ENCODE measurements at regions not wholly inside any gene's neighbourhood (a gene's known extent, or its start where the extent isn't known, plus 50 kb on each side); places are given as distances from the start of the nearest gene placed in this dataset.
"Not testable (repeated sequence)": the region's sequence is repeated elsewhere in the genome, so short reads cannot be mapped to it uniquely, and the experiment has no call there.

DNA sequence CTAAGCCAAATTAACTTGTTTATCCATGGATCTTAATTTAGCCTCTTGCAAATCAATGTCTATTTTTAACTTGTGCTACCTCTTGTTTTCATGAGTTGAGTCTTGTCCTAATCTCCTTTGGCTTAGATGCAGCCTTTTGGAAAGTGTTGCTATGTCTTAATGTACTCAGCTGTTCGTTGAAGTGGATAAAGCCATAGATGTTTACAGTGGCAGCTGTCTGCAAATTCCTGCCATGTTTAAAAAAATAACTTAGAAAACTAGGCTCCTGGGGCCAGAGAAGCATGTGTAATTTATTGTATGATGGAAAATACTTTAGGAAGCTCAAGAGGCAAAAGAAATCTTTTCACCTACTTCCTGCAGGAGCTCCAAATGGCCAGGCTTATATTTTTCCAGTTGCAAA, 253.1 kb upstream of the RHOBTB1 start:
- no peaks in the 10 kb centered on the region for H3K27me3 ChIP-seq
- 33 to 50% methylated on average over 1 of the region's 1 CpG for WGBS, 2 donors
- H3K36me3 ChIP-seq (ENCODE audit: low read depth, missing control alignments): no peaks in the 10 kb centered on the region
- H3K9me3 ChIP-seq: no peaks in the 10 kb centered on the region
- no peak overlapping the region for H3K27ac ChIP-seq
- no peak for DNase-seq
- no peak overlapping the region for H3K4me3 ChIP-seq
- intact Hi-C loops (cut with DNase I; ENCODE audit: low total_unique reads): no loop called here
- TF ChIP-seq POLR2A (IDR thresholded peaks at IDR 0.05) (no peak), CTCF (IDR thresholded peaks at IDR 0.05) (no peak)
- H3K4me1 ChIP-seq: no peaks in the 10 kb centered on the region

DNA sequence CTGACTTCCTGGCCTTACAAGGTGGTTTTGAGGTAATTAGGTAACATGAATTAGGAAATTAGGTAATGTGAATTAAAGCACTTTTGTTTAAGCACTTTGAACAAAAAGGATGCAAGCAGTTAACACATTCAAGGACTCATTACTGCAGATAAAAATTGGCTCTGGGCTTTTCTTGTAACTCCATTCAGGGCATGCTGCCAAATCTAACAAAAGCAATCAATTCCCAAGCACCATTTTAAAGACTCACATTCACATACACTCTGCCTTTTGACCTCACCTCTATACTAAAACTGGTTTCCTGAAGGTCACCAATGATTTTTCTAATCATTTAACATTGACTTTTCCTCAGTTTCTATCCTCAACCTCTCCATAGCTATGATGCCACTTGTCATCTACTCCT, 251.2 kb upstream of the RHOBTB1 start:
- H3K4me1 ChIP-seq: no peaks in the 10 kb centered on the region
- intact Hi-C loops (cut with DNase I; ENCODE audit: low total_unique reads): no loop called here
- TF ChIP-seq POLR2A (IDR thresholded peaks at IDR 0.05) (no peak), CTCF (IDR thresholded peaks at IDR 0.05) (no peak)
- no peak overlapping the region for H3K4me3 ChIP-seq
- no peaks in the 10 kb centered on the region for H3K27me3 ChIP-seq
- DNase-seq: no peak
- no peaks in the 10 kb centered on the region for H3K9me3 ChIP-seq
- H3K27ac ChIP-seq: no peak overlapping the region
- H3K36me3 ChIP-seq (ENCODE audit: low read depth, missing control alignments): no peaks in the 10 kb centered on the region

- H3K27me3 ChIP-seq; H3K36me3 ChIP-seq (ENCODE audit: low read depth, missing control alignments); intact Hi-C loops (cut with DNase I; ENCODE audit: low total_unique reads); H3K9me3 ChIP-seq; H3K4me1 ChIP-seq; H3K4me3 ChIP-seq; H3K27ac ChIP-seq; DNase-seq: not testable (repeated sequence)
- WGBS, 2 donors: 80 to 83% methylated on average over 2 of the region's 2 CpGs
These were observed 248.6 kb upstream of the RHOBTB1 start for GRCh38 chr10:61192589-61192988.

GRCh38 chr10:61192042-61192441, 248.1 kb upstream of the RHOBTB1 start:
- 96 to 99% methylated on average over 3 of the region's 3 CpGs for WGBS, 2 donors
- TF ChIP-seq POLR2A (IDR thresholded peaks at IDR 0.05) (no peak), CTCF (IDR thresholded peaks at IDR 0.05) (no peak)
- Histone ChIP-seq H3K36me3 (ENCODE audit: low read depth, missing control alignments) (no peaks in the 10 kb centered on the region), H3K4me1 (no peaks in the 10 kb centered on the region), H3K4me3 (no peak overlapping the region), H3K27ac (no peak overlapping the region), H3K27me3 (no peaks in the 10 kb centered on the region), H3K9me3 (no peaks in the 10 kb centered on the region)
- DNase-seq: no peak
- intact Hi-C loops (cut with DNase I; ENCODE audit: low total_unique reads): no loop called here

DNA sequence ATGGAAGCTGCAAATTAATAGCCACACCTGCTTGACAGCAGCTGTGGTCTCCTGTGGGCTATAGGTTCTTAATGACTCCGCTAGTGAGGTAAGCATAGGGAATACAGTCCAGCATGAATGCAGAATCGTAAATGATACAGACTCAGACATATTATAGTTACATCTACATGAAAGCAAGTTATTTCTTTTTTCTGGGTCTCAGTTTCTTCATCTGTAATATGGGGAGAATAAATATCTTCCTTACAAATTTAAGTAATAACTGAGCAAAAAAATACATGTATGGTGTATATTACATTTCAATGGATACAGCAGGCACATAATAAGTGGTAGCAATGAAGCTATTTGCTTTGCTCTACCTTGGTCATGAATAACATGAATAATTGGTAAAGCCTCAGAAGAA, 245.9 kb upstream of the RHOBTB1 start:
- Histone ChIP-seq H3K36me3 (ENCODE audit: low read depth, missing control alignments) (no peaks in the 10 kb centered on the region), H3K27ac (no peak overlapping the region), H3K27me3 (no peaks in the 10 kb centered on the region), H3K9me3 (no peaks in the 10 kb centered on the region), H3K4me1 (no peaks in the 10 kb centered on the region), H3K4me3 (no peak overlapping the region)
- TF ChIP-seq CTCF (IDR thresholded peaks at IDR 0.05) (no peak), POLR2A (IDR thresholded peaks at IDR 0.05) (no peak)
- intact Hi-C loops (cut with DNase I; ENCODE audit: low total_unique reads): no loop called here
- 69 to 99% methylated on average over 2 of the region's 2 CpGs for whole genome bisulfite sequencing, 2 donors
- DNase-seq: no peak

All from testis (tissue), 2 donors.